Thyroid gland (tissue), 4 donors: ENCODE measurements at regions not wholly inside any gene's neighbourhood (a gene's known extent, or its start where the extent isn't known, plus 50 kb on each side); places are given as distances from the start of the nearest gene placed in this dataset.

Source experiments
- DNase-seq, 2 donors: peaks; one replicate each; pipeline ENCODE4 v3.0.0-alpha.2; 2019
- H3K27ac ChIP-seq, 3 donors: fragments of 200-600 bp; sonication (generic); 1 replicate in 2 of 3; 2 replicates in 1 of 3; pipeline ENCODE4 v1.5.1; 2016 to 2019; ENCODE audit warnings: mild to moderate bottlenecking in 1 of 3, moderate library complexity in 1 of 3
- H3K27me3 ChIP-seq: fragments of 200-600 bp; sonication (generic); one replicate; pipeline ENCODE4 v1.5.1; 2019
- H3K36me3 ChIP-seq, 2 donors: fragments of 200-600 bp; sonication (generic); one replicate each; pipeline ENCODE4 v1.5.1; 2016 to 2019
- H3K4me1 ChIP-seq, 2 donors: fragments of 200-600 bp; sonication (generic); one replicate each; pipeline ENCODE4 v1.5.1; 2017 to 2019
- H3K4me3 ChIP-seq, 3 donors: fragments of 200-600 bp; sonication (generic); replicated peaks in 1 of 3; 1 replicate in 2 of 3; 2 replicates in 1 of 3; pipeline ENCODE4 v1.5.1; 2016; ENCODE audit warnings: mild to moderate bottlenecking in 1 of 3
- H3K9me3 ChIP-seq: fragments of 200-600 bp; sonication (generic); one replicate; pipeline ENCODE4 v1.5.1; 2017
- CTCF ChIP-seq, 6 experiments: fragments of 200-600 bp in 3 of 6; fragments of 450-650 bp in 3 of 6; sonication (generic) in 3 of 6; IDR thresholded peaks; one replicate each; pipeline ENCODE4 v1.5.1; 2016 to 2019; ENCODE audit warnings: antibody characterized with exemption in 6 of 6, mild to moderate bottlenecking in 2 of 6, inconsistent platforms in 1 of 6, moderate library complexity in 1 of 6
- POLR2A ChIP-seq, 2 donors: fragments of 450-650 bp; IDR thresholded peaks; one replicate each; pipeline ENCODE4 v1.6.1; 2017; ENCODE audit warnings: antibody characterized with exemption in 2 of 2, mild to moderate bottlenecking in 2 of 2, moderate library complexity in 1 of 2
- WGBS, 2 donors: methylation state at CpG; one replicate each; pipeline ENCODE4 v1.1.5; 2017; 5-methylcytosine and 5-hydroxymethylcytosine counted together
- intact Hi-C: fragments of 100-400 bp; cut with DNase I; formaldehyde crosslinking; loops from one replicate; pipeline ENCODE4 v1.15.1; 2023

GRCh38 chr7:101708223-101708622 lies 79.1 kb upstream of the MYL10 start:
- H3K27me3 ChIP-seq: no peaks in the 10 kb centered on the region
- TF ChIP-seq POLR2A (IDR thresholded peaks at IDR 0.05) (no peak), CTCF (IDR thresholded peaks at IDR 0.05) (no peak)
- DNase-seq: no peak
- no peak overlapping the region for H3K27ac ChIP-seq
- intact Hi-C loops: no loop called here
- 80 to 87% methylated on average over 7 of the region's 7 CpGs for WGBS, 2 donors
- H3K4me3 ChIP-seq: no peak overlapping the region
- H3K36me3 ChIP-seq: no peaks in the 10 kb centered on the region
- H3K4me1 ChIP-seq: no peaks in the 10 kb centered on the region
- no peaks in the 10 kb centered on the region for H3K9me3 ChIP-seq

- H3K4me3 ChIP-seq: no peak overlapping the region
- intact Hi-C loops: no loop called here
- TF ChIP-seq POLR2A (IDR thresholded peaks at IDR 0.05) (no peak), CTCF (IDR thresholded peaks at IDR 0.05) (no peak)
- no peaks in the 10 kb centered on the region for H3K36me3 ChIP-seq
- H3K27ac ChIP-seq: no peak overlapping the region
- no peaks in the 10 kb centered on the region for H3K4me1 ChIP-seq
- WGBS, 2 donors: 90 to 91% methylated on average over 3 of the region's 3 CpGs
- no peaks in the 10 kb centered on the region for H3K27me3 ChIP-seq
- DNase-seq: no peak
- no peaks in the 10 kb centered on the region for H3K9me3 ChIP-seq
Observed at GRCh38 chr7:101712652-101713051, 83.6 kb upstream of the MYL10 start.

- Histone ChIP-seq H3K27ac (no peak overlapping the region), H3K36me3 (no peaks in the 10 kb centered on the region), H3K4me3 (no peak overlapping the region), H3K4me1 (no peaks in the 10 kb centered on the region), H3K27me3 (no peaks in the 10 kb centered on the region), H3K9me3 (no peaks in the 10 kb centered on the region)
- intact Hi-C loops: no loop called here
- no peak for DNase-seq
- WGBS, 2 donors: 87 to 100% methylated on average over 2 to 5 of the region's 7 CpGs
- TF ChIP-seq CTCF (IDR thresholded peaks at IDR 0.05): no peak
- no peak for TF ChIP-seq POLR2A (IDR thresholded peaks at IDR 0.05)
Observed at GRCh38 chr7:101714097-101714496, 85.0 kb upstream of the MYL10 start.

- no peaks in the 10 kb centered on the region for H3K4me1 ChIP-seq
- TF ChIP-seq CTCF (IDR thresholded peaks at IDR 0.05) (no peak), POLR2A (IDR thresholded peaks at IDR 0.05) (no peak)
- no peak overlapping the region for H3K4me3 ChIP-seq
- intact Hi-C loops: no loop called here
- DNase-seq: no peak
- no peak overlapping the region for H3K27ac ChIP-seq
- WGBS, 2 donors: 48 to 62% methylated on average over 24 to 25 of the region's 25 CpGs
- no peaks in the 10 kb centered on the region for H3K36me3 ChIP-seq
- H3K9me3 ChIP-seq: no peaks in the 10 kb centered on the region
- H3K27me3 ChIP-seq: no peaks in the 10 kb centered on the region
Observed at GRCh38 chr7:101717628-101718357, 88.7 kb upstream of the MYL10 start.

- Histone ChIP-seq H3K4me3 (no peak overlapping the region), H3K36me3 (no peaks in the 10 kb centered on the region), H3K4me1 (no peaks in the 10 kb centered on the region), H3K9me3 (no peaks in the 10 kb centered on the region), H3K27ac (no peak overlapping the region), H3K27me3 (no peaks in the 10 kb centered on the region)
- DNase-seq: no peak
- WGBS, 2 donors: 83 to 90% methylated on average over 18 to 25 of the region's 26 CpGs
- no peak for TF ChIP-seq CTCF (IDR thresholded peaks at IDR 0.05)
- TF ChIP-seq POLR2A (IDR thresholded peaks at IDR 0.05): no peak
- intact Hi-C loops: no loop called here
Observed at GRCh38 chr7:101718363-101719122, 89.4 kb upstream of the MYL10 start.
